ENCODE measurements at regions not wholly inside any gene's neighbourhood (a gene's known extent, or its start where the extent isn't known, plus 50 kb on each side); places are given as distances from the start of the nearest gene placed in this dataset.

DNA sequence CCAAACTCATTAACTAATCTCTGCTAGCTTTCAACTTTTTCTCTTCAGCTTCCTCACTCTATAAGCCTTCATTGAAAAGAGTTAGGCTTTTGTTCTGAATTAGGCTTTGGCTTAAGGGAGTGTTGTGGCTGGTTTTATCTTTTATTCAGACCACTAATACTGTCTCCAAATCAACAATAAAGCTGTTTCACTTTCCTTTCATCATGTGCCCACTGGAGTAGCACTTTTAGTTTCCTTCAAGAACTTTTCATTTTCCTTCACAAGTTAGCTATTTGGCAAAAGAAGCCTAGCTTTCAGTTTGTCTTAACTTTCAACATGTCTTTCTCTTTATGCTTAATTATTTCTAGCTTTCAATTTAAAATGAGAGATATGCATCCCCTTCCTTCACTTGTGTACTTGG is 271.7 kb upstream of the FSIP2 start:
- Histone ChIP-seq H3K27ac (ENCODE audit: insufficient read depth, low read depth, low read length) (no peak overlapping the region), H3K79me2 (ENCODE audit: control insufficient read depth, insufficient read depth, low read length) (no peaks in the 10 kb centered on the region), H2AFZ (ENCODE audit: low read depth, low read length) (no peak overlapping the region), H3K9ac (replicated peaks; ENCODE audit: extremely low read depth, insufficient read depth, low read length) (no peak overlapping the region), H3K4me3 (replicated peaks in 1 of 3; ENCODE audit: insufficient read depth in 1 of 3, low read depth in 1 of 3, low read length in 3 of 3) (no peak overlapping the region), H3K4me1 (ENCODE audit: control insufficient read depth, extremely low read depth, insufficient read depth, low read length) (no peaks in the 10 kb centered on the region), H3K9me3 (replicated peaks; ENCODE audit: control insufficient read depth, insufficient read depth, low read length) (no peaks in the 10 kb centered on the region), H3K4me2 (ENCODE audit: insufficient read depth, low read length) (no peak overlapping the region), H3K27me3 (ENCODE audit: control insufficient read depth in 2 of 2, insufficient read depth in 2 of 2, low read length in 2 of 2) (no peaks in the 10 kb centered on the region), H3K36me3 (ENCODE audit: control insufficient read depth in 2 of 2, extremely low read depth in 1 of 2, insufficient read depth in 2 of 2, low read length in 2 of 2) (no peaks in the 10 kb centered on the region), H4K20me1 (replicated peaks; ENCODE audit: control insufficient read depth, extremely low read depth, insufficient read depth, low read length) (no peaks in the 10 kb centered on the region), H3K9me1 (replicated peaks; ENCODE audit: control insufficient read depth, extremely low read depth, insufficient read depth, low read length) (no peaks in the 10 kb centered on the region)
- dilution Hi-C loops (cut with MboI; ENCODE audit: extremely low pct_ligation_motif_present, low sequenced_read_pairs) (no loop called here), intact Hi-C loops (cut with micrococcal nuclease) (no loop called here)
- no peak for FAIRE-seq
- CTCF ChIA-PET = no interaction called here
- POLR2A ChIA-PET = interaction anchor here (0.6 kb wide), 1 partner anchor 1244 kb away, joined by 3 read pairs; no protein-coding TSS in a partner anchor
- no TSS peak for BruUV-seq (replicated peaks)
- DNase-seq (ENCODE audit: low read depth, low spot score) = no peak
- TF ChIP-seq EZH2 (IDR thresholded peaks at IDR 0.05; ENCODE audit: borderline replicate concordance, low read depth, low read length, severe bottlenecking) = no peak
- TF ChIP-seq, protein P1, sequence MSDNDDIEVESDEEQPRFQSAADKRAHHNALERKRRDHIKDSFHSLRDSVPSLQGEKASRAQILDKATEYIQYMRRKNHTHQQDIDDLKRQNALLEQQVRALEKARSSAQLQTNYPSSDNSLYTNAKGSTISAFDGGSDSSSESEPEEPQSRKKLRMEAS (IDR thresholded peaks at IDR 0.05; ENCODE audit: insufficient read depth, insufficient read length) = no peak
- TF ChIP-seq FOS (IDR thresholded peaks at IDR 0.05; ENCODE audit: borderline replicate concordance, insufficient read depth, low read length) = no peak
- TF ChIP-seq JUN (IDR thresholded peaks at IDR 0.05; ENCODE audit: borderline replicate concordance, insufficient read depth, insufficient read length, low read depth) = no peak
- TF ChIP-seq, protein P2, sequence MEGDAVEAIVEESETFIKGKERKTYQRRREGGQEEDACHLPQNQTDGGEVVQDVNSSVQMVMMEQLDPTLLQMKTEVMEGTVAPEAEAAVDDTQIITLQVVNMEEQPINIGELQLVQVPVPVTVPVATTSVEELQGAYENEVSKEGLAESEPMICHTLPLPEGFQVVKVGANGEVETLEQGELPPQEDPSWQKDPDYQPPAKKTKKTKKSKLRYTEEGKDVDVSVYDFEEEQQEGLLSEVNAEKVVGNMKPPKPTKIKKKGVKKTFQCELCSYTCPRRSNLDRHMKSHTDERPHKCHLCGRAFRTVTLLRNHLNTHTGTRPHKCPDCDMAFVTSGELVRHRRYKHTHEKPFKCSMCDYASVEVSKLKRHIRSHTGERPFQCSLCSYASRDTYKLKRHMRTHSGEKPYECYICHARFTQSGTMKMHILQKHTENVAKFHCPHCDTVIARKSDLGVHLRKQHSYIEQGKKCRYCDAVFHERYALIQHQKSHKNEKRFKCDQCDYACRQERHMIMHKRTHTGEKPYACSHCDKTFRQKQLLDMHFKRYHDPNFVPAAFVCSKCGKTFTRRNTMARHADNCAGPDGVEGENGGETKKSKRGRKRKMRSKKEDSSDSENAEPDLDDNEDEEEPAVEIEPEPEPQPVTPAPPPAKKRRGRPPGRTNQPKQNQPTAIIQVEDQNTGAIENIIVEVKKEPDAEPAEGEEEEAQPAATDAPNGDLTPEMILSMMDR (IDR thresholded peaks at IDR 0.05; ENCODE audit: extremely low read depth in 1 of 2, insufficient read depth in 1 of 2, low read depth in 1 of 2, low read length in 2 of 2) = no peak
- no peak for TF ChIP-seq MYC (IDR thresholded peaks at IDR 0.05; ENCODE audit: low read depth, low read length)
- no peak for TF ChIP-seq POLR2A (IDR thresholded peaks at IDR 0.05; ENCODE audit: low read depth, low read length)
- no peak for TF ChIP-seq POLR2AphosphoS5 (IDR thresholded peaks at IDR 0.05; ENCODE audit: insufficient read depth, low read depth, low read length)
- no peak for TF ChIP-seq GATA2 (IDR thresholded peaks at IDR 0.05; ENCODE audit: insufficient read depth, insufficient read length, low read depth, low read length)

Data from endothelial cell of umbilical vein (primary cell).